RWPE2 (cell line): ENCODE measurements at regions not wholly inside any gene's neighbourhood (a gene's known extent, or its start where the extent isn't known, plus 50 kb on each side); places are given as distances from the start of the nearest gene placed in this dataset.

Experiments used
- ATAC-seq: fragments of 200-7000 bp; cut with Tn5 transposase; 3 replicates; pipeline ENCODE4 v1.9.1; 2021; ENCODE audit warnings: low read depth
- DNase-seq: peaks from one replicate; pipeline ENCODE4 v3.0.0-alpha.2; 2020; ENCODE audit warnings: low spot score
- H3K27ac ChIP-seq: fragments of 450-650 bp; 2 replicates; pipeline ENCODE4 v1.5.1; 2017; ENCODE audit warnings: mild to moderate bottlenecking; ENCODE audit not compliant: poor library complexity, severe bottlenecking
- H3K27me3 ChIP-seq: fragments of 250-450 bp; sonication (Bioruptor Pico); 2 replicates; pipeline ENCODE4 v1.5.1; 2021; ENCODE audit warnings: mild to moderate bottlenecking, moderate library complexity; ENCODE audit not compliant: insufficient read depth, poor library complexity, severe bottlenecking
- H3K36me3 ChIP-seq: fragments of 250-450 bp; sonication (Bioruptor Pico); 2 replicates; pipeline ENCODE4 v1.5.1; 2020; ENCODE audit warnings: low read depth, mild to moderate bottlenecking, moderate library complexity
- H3K4me1 ChIP-seq: fragments of 250-450 bp; sonication (Bioruptor Pico); 2 replicates; pipeline ENCODE4 v1.5.1; 2021; ENCODE audit warnings: mild to moderate bottlenecking, moderate library complexity; ENCODE audit not compliant: insufficient read depth, poor library complexity, severe bottlenecking
- H3K4me3 ChIP-seq: fragments of 250-450 bp; sonication (Bioruptor Pico); 2 replicates; pipeline ENCODE4 v1.5.1; 2021; ENCODE audit warnings: mild to moderate bottlenecking, moderate library complexity; ENCODE audit not compliant: severe bottlenecking
- H3K9me3 ChIP-seq: fragments of 250-450 bp; sonication (Bioruptor Pico); 2 replicates; pipeline ENCODE4 v1.5.1; 2021; ENCODE audit warnings: mild to moderate bottlenecking, moderate library complexity; ENCODE audit not compliant: severe bottlenecking
- TF ChIP-seq, protein P1 (sequence below): fragments of 450-650 bp; IDR thresholded peaks from one replicate; pipeline ENCODE4 v1.5.1; 2017; ENCODE audit warnings: mild to moderate bottlenecking, moderate library complexity; ENCODE audit not compliant: poor library complexity, severe bottlenecking

DNA sequence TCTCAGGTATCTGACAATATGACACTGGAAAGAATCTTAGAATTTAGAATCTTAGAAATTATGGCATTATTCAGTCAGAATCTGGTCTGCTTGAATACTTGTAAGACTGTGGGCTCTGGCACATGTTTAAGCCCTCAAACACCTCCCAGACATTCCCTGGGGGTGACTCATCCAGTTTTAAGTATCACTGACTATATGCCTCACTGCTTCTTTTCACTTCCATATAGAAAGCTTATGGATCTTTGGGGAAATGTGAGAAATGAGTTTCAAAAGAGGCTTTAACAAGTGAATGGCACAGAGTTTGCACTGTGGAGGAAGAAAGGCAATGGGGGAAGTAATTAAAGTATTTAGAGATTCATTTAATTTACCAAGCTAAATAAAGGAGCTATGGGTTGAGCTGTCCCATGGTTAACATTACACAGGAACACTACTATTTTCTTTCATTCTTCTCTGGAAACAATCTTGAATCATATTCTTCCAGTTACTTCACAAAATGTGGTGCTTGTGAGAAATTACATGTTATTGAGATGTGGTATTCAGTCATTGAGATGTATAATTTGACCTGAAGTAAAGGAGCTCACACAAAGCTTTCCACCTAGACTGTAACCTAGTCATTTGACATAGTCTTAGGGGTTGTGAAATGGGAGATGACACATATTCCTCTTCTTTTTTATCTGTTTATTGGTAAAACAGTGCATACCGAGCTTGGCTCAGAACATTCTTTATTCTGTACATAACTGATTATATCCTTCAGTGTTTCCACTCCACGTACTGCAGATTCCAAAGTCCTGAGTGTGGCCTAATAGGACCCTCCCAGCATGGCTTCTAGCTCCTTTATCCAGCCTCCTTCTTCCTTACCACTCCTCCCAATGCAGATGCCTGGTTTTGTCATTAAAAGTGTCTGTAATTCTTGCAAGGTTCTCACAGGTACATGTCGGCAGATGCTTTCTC lies 544.6 kb upstream of the NECTIN3 start:
- peaks cover 24% of the 10 kb centered on the region for H3K4me1 ChIP-seq
- no peaks in the 10 kb centered on the region for H3K9me3 ChIP-seq
- H3K36me3 ChIP-seq, result no peaks in the 10 kb centered on the region
- ATAC-seq, result peak; percentile 95
- H3K4me3 ChIP-seq, result no peak overlapping the region
- H3K27me3 ChIP-seq, result no peaks in the 10 kb centered on the region
- peak; percentile 65 for DNase-seq
- TF ChIP-seq, protein P1, sequence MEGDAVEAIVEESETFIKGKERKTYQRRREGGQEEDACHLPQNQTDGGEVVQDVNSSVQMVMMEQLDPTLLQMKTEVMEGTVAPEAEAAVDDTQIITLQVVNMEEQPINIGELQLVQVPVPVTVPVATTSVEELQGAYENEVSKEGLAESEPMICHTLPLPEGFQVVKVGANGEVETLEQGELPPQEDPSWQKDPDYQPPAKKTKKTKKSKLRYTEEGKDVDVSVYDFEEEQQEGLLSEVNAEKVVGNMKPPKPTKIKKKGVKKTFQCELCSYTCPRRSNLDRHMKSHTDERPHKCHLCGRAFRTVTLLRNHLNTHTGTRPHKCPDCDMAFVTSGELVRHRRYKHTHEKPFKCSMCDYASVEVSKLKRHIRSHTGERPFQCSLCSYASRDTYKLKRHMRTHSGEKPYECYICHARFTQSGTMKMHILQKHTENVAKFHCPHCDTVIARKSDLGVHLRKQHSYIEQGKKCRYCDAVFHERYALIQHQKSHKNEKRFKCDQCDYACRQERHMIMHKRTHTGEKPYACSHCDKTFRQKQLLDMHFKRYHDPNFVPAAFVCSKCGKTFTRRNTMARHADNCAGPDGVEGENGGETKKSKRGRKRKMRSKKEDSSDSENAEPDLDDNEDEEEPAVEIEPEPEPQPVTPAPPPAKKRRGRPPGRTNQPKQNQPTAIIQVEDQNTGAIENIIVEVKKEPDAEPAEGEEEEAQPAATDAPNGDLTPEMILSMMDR, result no peak
- peak overlapping the region; percentile 92 for H3K27ac ChIP-seq

DNA sequence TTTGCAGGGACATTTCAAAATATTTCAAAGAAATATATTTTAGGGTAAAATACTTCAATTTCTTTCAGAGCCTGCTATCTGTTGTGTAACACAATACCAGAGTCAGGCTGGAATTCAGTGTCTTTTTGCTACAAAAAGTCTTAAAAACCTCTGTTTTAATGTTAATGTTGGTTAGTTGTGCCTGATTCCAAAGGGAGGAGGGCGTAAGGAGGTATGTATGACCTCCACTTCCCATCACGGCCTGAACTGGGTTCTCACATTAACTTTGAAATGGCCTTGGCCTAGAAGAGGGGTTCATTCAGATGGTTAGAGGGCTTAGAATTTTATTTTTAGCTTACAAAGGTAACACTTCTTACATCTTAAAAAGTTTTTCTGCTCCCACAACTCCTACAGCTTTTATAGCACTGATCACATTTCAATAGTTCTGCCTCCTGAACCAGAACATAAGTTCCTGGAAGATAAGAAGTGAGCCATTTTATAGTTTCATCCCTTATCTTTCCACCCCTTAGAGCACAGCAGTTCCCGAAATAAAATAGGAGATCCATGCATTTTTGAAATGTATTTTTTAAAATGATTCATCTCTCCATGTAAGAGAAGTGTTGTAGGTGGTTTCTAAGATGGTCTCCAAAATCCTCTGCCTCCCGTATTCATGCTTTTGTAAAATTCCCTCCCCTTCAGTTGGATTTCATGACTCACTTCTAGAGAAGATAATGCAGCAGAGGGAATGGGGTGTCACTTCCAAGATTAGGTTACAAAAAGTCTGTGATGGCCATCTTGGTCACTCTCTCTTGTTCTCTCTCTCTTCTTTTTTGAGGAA lies 543.1 kb upstream of the NECTIN3 start:
- Histone ChIP-seq H3K4me3 (no peak overlapping the region), H3K9me3 (no peaks in the 10 kb centered on the region), H3K4me1 (peaks cover 24% of the 10 kb centered on the region), H3K36me3 (no peaks in the 10 kb centered on the region), H3K27ac (peak overlapping the region; percentile 92), H3K27me3 (no peaks in the 10 kb centered on the region)
- no peak for ATAC-seq
- no peak for DNase-seq
- TF ChIP-seq, protein P1, result no peak

DNA sequence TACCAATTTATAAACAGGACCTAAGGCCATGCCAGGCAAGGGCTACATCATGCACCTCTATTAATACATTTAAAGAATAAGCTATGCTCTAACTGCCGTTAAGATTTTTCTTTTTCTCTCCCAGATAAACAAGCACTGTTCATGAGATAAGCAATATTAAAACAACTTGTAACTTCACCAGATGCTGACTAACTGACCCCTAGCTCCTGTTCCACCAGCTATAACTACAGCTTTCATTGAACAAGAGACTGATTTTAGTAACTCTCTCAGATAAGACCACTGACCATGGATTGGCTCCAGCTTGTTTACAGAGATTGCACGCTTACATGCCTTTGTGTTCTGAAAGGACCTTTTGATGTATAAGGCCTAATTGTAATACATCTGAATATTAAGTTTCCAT lies 540.7 kb upstream of the NECTIN3 start:
- Histone ChIP-seq H3K4me1 (peaks cover 24% of the 10 kb centered on the region), H3K9me3 (no peaks in the 10 kb centered on the region), H3K36me3 (no peaks in the 10 kb centered on the region), H3K27ac (no peak overlapping the region), H3K27me3 (no peaks in the 10 kb centered on the region), H3K4me3 (no peak overlapping the region)
- ATAC-seq, result no peak
- no peak for DNase-seq
- TF ChIP-seq, protein P1, result no peak

DNA sequence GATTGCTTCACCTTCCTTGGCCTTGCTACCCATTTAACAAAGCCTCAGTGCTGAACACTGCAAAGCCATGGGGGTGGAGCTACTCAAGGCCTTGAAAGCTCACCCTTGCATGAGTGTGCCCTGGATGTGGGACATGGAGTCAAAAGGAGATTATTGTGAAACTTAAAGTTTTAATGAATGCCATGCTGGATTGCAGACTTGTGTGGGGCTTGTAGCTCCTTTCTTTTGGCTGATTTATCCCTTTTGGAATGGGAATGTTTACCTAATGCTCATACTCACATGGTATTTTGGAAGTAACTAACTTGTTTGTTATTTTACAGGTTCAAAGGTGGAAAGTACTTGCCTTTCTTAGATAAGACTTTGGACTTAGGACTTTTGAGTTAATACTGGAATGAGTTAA lies 538.5 kb upstream of the NECTIN3 start:
- H3K27me3 ChIP-seq, result no peaks in the 10 kb centered on the region
- H3K4me3 ChIP-seq, result no peak overlapping the region
- DNase-seq (no peak), ATAC-seq (no peak)
- H3K4me1 ChIP-seq, result peaks cover 3% of the 10 kb centered on the region
- no peaks in the 10 kb centered on the region for H3K9me3 ChIP-seq
- TF ChIP-seq, protein P1, result no peak
- no peak overlapping the region for H3K27ac ChIP-seq
- no peaks in the 10 kb centered on the region for H3K36me3 ChIP-seq
